Endothelial cell (in vitro differentiated cells): ENCODE measurements at regions not wholly inside any gene's neighbourhood (a gene's known extent, or its start where the extent isn't known, plus 50 kb on each side); places are given as distances from the start of the nearest gene placed in this dataset.

Source experiments
- DNase-seq: peaks from one replicate; pipeline ENCODE4 v3.0.0; 2021; ENCODE audit warnings: low spot score
- H3K27ac Mint-ChIP-seq: one replicate; pipeline ENCODE4 v1.8.0; 2021; ENCODE audit warnings: mixed read lengths, inconsistent platforms; ENCODE audit not compliant: unreplicated experiment
- H3K27me3 Mint-ChIP-seq: one replicate; pipeline ENCODE4 v1.8.0; 2021; ENCODE audit warnings: mild to moderate bottlenecking, moderate library complexity, mixed read lengths, inconsistent platforms; ENCODE audit not compliant: unreplicated experiment
- H3K36me3 Mint-ChIP-seq: one replicate; pipeline ENCODE4 v1.8.0; 2021; ENCODE audit warnings: mild to moderate bottlenecking, low read depth, mixed read lengths, inconsistent platforms; ENCODE audit not compliant: unreplicated experiment
- H3K4me1 Mint-ChIP-seq: one replicate; pipeline ENCODE4 v1.8.0; 2021; ENCODE audit warnings: mild to moderate bottlenecking, mixed read lengths, inconsistent platforms; ENCODE audit not compliant: unreplicated experiment
- H3K4me3 Mint-ChIP-seq: one replicate; pipeline ENCODE4 v1.8.0; 2021; ENCODE audit warnings: mild to moderate bottlenecking, mixed read lengths, inconsistent platforms; ENCODE audit not compliant: unreplicated experiment
- H3K9me3 Mint-ChIP-seq: one replicate; pipeline ENCODE4 v1.8.0; 2021; ENCODE audit warnings: mixed read lengths, inconsistent platforms; ENCODE audit not compliant: unreplicated experiment
- CTCF ChIP-seq: fragments of 200-600 bp; sonication (generic); IDR thresholded peaks from one replicate; pipeline ENCODE4 v1.5.0; 2021; ENCODE audit warnings: antibody characterized with exemption; ENCODE audit not compliant: unreplicated experiment

DNA sequence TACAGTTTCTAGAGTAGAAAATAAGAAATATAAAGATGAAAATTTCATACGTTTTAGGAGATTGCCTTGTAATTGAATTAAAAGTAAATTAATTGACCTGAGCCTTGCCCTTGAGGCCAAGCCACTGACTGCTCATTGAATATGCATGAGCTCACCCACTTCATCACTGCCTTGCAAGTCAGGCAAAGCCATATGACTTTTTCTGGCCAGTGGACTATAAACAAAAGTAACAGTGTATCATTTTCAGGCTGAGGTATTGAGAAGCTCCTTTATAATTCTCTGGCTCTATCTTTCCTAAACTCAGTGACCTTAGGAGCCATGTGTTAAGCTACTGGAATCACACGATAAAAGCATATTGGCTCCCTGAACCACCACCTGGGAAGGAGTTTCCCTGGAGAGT, 369.3 kb downstream of the NUAK1 start:
- H3K27me3 Mint-ChIP-seq: no peaks in the 10 kb centered on the region
- no peak for DNase-seq
- H3K4me3 Mint-ChIP-seq: no peak overlapping the region
- H3K36me3 Mint-ChIP-seq: no peaks in the 10 kb centered on the region
- no peaks in the 10 kb centered on the region for H3K9me3 Mint-ChIP-seq
- H3K27ac Mint-ChIP-seq: no peak overlapping the region
- H3K4me1 Mint-ChIP-seq: no peaks in the 10 kb centered on the region
- TF ChIP-seq CTCF: no peak

DNA sequence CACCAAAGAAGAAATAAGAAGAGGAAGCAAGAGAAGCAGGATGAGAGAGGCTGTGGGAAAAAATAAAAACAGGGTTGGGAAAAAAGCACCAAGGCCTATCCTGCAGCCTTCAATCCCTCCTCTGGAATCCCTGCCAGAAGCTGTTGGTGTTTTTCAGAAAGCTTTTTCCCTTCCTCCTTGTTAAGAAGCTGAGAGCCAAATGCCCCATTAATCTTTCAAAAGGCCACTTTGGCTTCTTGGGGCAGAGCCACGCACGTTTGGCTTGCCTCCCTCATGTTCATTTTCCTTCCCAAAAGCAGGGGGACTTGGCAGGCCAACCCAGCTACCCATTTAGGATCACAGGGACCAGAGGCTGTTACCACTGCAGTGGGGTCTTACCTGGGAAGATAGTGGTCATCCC, 365.3 kb downstream of the NUAK1 start:
- no peak for DNase-seq
- no peak overlapping the region for H3K4me3 Mint-ChIP-seq
- no peaks in the 10 kb centered on the region for H3K36me3 Mint-ChIP-seq
- no peak overlapping the region for H3K27ac Mint-ChIP-seq
- no peaks in the 10 kb centered on the region for H3K9me3 Mint-ChIP-seq
- no peak for TF ChIP-seq CTCF
- H3K27me3 Mint-ChIP-seq: no peaks in the 10 kb centered on the region
- no peaks in the 10 kb centered on the region for H3K4me1 Mint-ChIP-seq

- Mint-ChIP-seq H3K9me3 (no peaks in the 10 kb centered on the region), H3K36me3 (no peaks in the 10 kb centered on the region), H3K4me3 (no peak overlapping the region), H3K27ac (no peak overlapping the region), H3K27me3 (no peaks in the 10 kb centered on the region), H3K4me1 (no peaks in the 10 kb centered on the region)
- TF ChIP-seq CTCF: no peak
- DNase-seq: no peak
Observed at GRCh38 chr12:105774037-105774436, 364.7 kb downstream of the NUAK1 start.

- Mint-ChIP-seq H3K27me3 (no peaks in the 10 kb centered on the region), H3K36me3 (no peaks in the 10 kb centered on the region), H3K4me1 (no peaks in the 10 kb centered on the region), H3K4me3 (no peak overlapping the region), H3K9me3 (no peaks in the 10 kb centered on the region), H3K27ac (no peak overlapping the region)
- DNase-seq: no peak
- TF ChIP-seq CTCF: no peak
Observed at GRCh38 chr12:105775343-105775742, 363.4 kb downstream of the NUAK1 start.

- Mint-ChIP-seq H3K4me3 (no peak overlapping the region), H3K4me1 (peaks cover 13% of the 10 kb centered on the region), H3K36me3 (no peaks in the 10 kb centered on the region), H3K27me3 (no peaks in the 10 kb centered on the region), H3K27ac (no peak overlapping the region), H3K9me3 (no peaks in the 10 kb centered on the region)
- no peak for DNase-seq
- no peak for TF ChIP-seq CTCF
Observed at GRCh38 chr12:105783983-105784947, 354.5 kb downstream of the NUAK1 start.
